Activated CD4-positive, CD25-positive, alpha-beta regulatory T cell (primary cell): ENCODE measurements at regions not wholly inside any gene's neighbourhood (a gene's known extent, or its start where the extent isn't known, plus 50 kb on each side); places are given as distances from the start of the nearest gene placed in this dataset.

Experiments used
- DNase-seq, 4 experiments: peaks; one replicate each; lab custom pipeline; 2025; lab: John Stamatoyannopoulos, UW

- no peak for DNase-seq
These were observed 667.5 kb downstream of the KCTD8 start for GRCh38 chr4:43781125-43781524.

- DNase-seq = no peak
These were observed 666.2 kb downstream of the KCTD8 start for GRCh38 chr4:43782391-43782790.

- no peak for DNase-seq
These were observed 632.5 kb downstream of the KCTD8 start for GRCh38 chr4:43816116-43816515.

GRCh38 chr4:43822621-43823020 lies 626.0 kb downstream of the KCTD8 start:
- DNase-seq = no peak

GRCh38 chr4:43835869-43836268 lies 612.7 kb downstream of the KCTD8 start:
- no peak for DNase-seq

- no peak for DNase-seq
These were observed 611.4 kb downstream of the KCTD8 start for GRCh38 chr4:43837171-43837570.

- DNase-seq = no peak
These were observed 611.0 kb downstream of the KCTD8 start for GRCh38 chr4:43837604-43838003.

GRCh38 chr4:43842594-43842993 lies 606.0 kb downstream of the KCTD8 start:
- no peak for DNase-seq

GRCh38 chr4:43843501-43843900 lies 605.1 kb downstream of the KCTD8 start:
- no peak for DNase-seq

GRCh38 chr4:43846111-43846587 lies 602.5 kb downstream of the KCTD8 start:
- peak in 1 of 4 experiments; percentile 0 for DNase-seq

- DNase-seq = no peak
These were observed 594.9 kb downstream of the KCTD8 start for GRCh38 chr4:43853565-43854264.

GRCh38 chr4:43855283-43855682 lies 593.3 kb downstream of the KCTD8 start:
- no peak for DNase-seq

GRCh38 chr4:43864616-43865146 lies 583.9 kb downstream of the KCTD8 start:
- DNase-seq = no peak

- no peak for DNase-seq
These were observed 580.7 kb downstream of the KCTD8 start for GRCh38 chr4:43867908-43868307.

- no peak for DNase-seq
These were observed 573.0 kb downstream of the KCTD8 start for GRCh38 chr4:43875655-43876054.

GRCh38 chr4:43882470-43882869 lies 566.1 kb downstream of the KCTD8 start:
- DNase-seq = no peak

GRCh38 chr4:43886196-43886595 lies 562.4 kb downstream of the KCTD8 start:
- no peak for DNase-seq

- DNase-seq = no peak
These were observed 549.8 kb downstream of the KCTD8 start for GRCh38 chr4:43898836-43899235.

- no peak for DNase-seq
These were observed 545.2 kb downstream of the KCTD8 start for GRCh38 chr4:43903456-43903855.

GRCh38 chr4:43918377-43918776 lies 530.2 kb downstream of the KCTD8 start:
- DNase-seq = no peak

- no peak for DNase-seq
These were observed 516.2 kb downstream of the KCTD8 start for GRCh38 chr4:43932448-43932847.

GRCh38 chr4:43943998-43944397 lies 504.6 kb downstream of the KCTD8 start:
- DNase-seq = no peak

- DNase-seq = no peak
These were observed 488.6 kb downstream of the KCTD8 start for GRCh38 chr4:43959976-43960375.

- no peak for DNase-seq
These were observed 480.6 kb downstream of the KCTD8 start for GRCh38 chr4:43968011-43968410.
